HepG2 (cell line): ENCODE measurements at regions not wholly inside any gene's neighbourhood (a gene's known extent, or its start where the extent isn't known, plus 50 kb on each side); places are given as distances from the start of the nearest gene placed in this dataset.

ENCODE experiments used
- ATAC-seq: fragments of 200-7000 bp; cut with Tn5 transposase; 3 replicates; pipeline ENCODE4 v1.9.1; 2020; ENCODE audit warnings: mild to moderate bottlenecking, moderate library complexity
- BruUV-seq: library from RNA; stranded (reverse); fragments of 400-500 nt; replicated peaks from 2 replicates; lab custom pipeline; 2021; lab: Mats Ljungman, UMichigan
- CTCF ChIA-PET: fragments of 300-600 bp; formaldehyde crosslinking; extraction: SDS; loops from one replicate; lab custom pipeline; 2021; ENCODE audit warnings: low total read pairs, inconsistent platforms, low intra/inter-chr PET ratio; lab: Yijun Ruan, JAX
- POLR2A ChIA-PET: fragments of 350-600 bp; sonication (Branson Sonifier 250); formaldehyde crosslinking; loops from one replicate; lab custom pipeline; 2020; ENCODE audit warnings: antibody characterized with exemption, inconsistent platforms; lab: Yijun Ruan, JAX
- DNase-seq: peaks from one replicate; pipeline ENCODE4 v3.0.0-alpha.2; 2015; ENCODE audit warnings: low spot score
- FAIRE-seq: peaks from 3 replicates; lab custom pipeline; 2011; peaks lifted over from hg19 to GRCh38; lab: Jason Lieb, UNC
- H2AFZ ChIP-seq: one replicate; pipeline ENCODE4 v1.6.1; 2011; ENCODE audit warnings: low read length, inconsistent platforms
- H3K27ac ChIP-seq: fragments of 300-600 bp; 3 replicates; pipeline ENCODE4 v1.8.0; 2011; ENCODE audit warnings: mixed run types, mild to moderate bottlenecking, mixed read lengths, low read length, inconsistent platforms; ENCODE audit not compliant: insufficient read depth; ENCODE audit errors: extremely low read length
- H3K27me3 ChIP-seq, 2 experiments: fragments of 200-600 bp in 1 of 2; 2 replicates in 1 of 2; 3 replicates in 1 of 2; pipeline versions ENCODE4 v1.6.0 to v1.8.0; 2011; ENCODE audit warnings: low read length in 2 of 2, mild to moderate bottlenecking in 2 of 2, moderate library complexity in 2 of 2, inconsistent platforms in 1 of 2; ENCODE audit not compliant: insufficient read depth in 2 of 2, control insufficient read depth in 1 of 2
- H3K36me3 ChIP-seq, 2 experiments: fragments of 200-600 bp in 1 of 2; replicated peaks in 1 of 2; 2 replicates in 1 of 2; 3 replicates in 1 of 2; pipeline versions ENCODE4 v1.5.1 to v1.8.0; 2011; ENCODE audit warnings: low read length in 2 of 2, inconsistent platforms in 1 of 2; ENCODE audit not compliant: insufficient read depth in 2 of 2, control insufficient read depth in 1 of 2
- H3K4me1 ChIP-seq: 2 replicates; pipeline ENCODE4 v1.5.1; 2012; ENCODE audit warnings: low read length, inconsistent platforms; ENCODE audit not compliant: insufficient read depth
- H3K4me2 ChIP-seq: 2 replicates; pipeline ENCODE4 v1.6.0; 2011; ENCODE audit warnings: low read depth, low read length, inconsistent platforms
- H3K4me3 ChIP-seq, 3 experiments: fragments of 200-600 bp in 1 of 3; sonication (generic), shearing (Covaris generic) in 1 of 3; replicated peaks in 1 of 3; 2 replicates each; pipeline ENCODE4 v1.5.1; 2011 to 2016; ENCODE audit warnings: low read length in 3 of 3, inconsistent platforms in 2 of 3, low read depth in 2 of 3, mild to moderate bottlenecking in 2 of 3, control low read depth in 1 of 3, mixed read lengths in 1 of 3; ENCODE audit not compliant: insufficient read depth in 1 of 3
- H3K79me2 ChIP-seq: one replicate; pipeline ENCODE4 v1.6.1; 2011; ENCODE audit warnings: low read length, inconsistent platforms; ENCODE audit not compliant: insufficient read depth
- H3K9ac ChIP-seq: 2 replicates; pipeline ENCODE4 v1.6.0; 2011; ENCODE audit warnings: mild to moderate bottlenecking, low read depth, low read length, inconsistent platforms; ENCODE audit not compliant: insufficient read depth
- H3K9me3 ChIP-seq: 2 replicates; pipeline ENCODE4 v1.5.1; 2012; ENCODE audit warnings: mild to moderate bottlenecking, low read length
- H4K20me1 ChIP-seq: 2 replicates; pipeline ENCODE4 v1.6.0; 2011; ENCODE audit warnings: inconsistent platforms, mild to moderate bottlenecking, low read length, moderate library complexity; ENCODE audit not compliant: insufficient read depth
- CC2D1A ChIP-seq: sonication (generic); formaldehyde crosslinking; IDR thresholded peaks from 2 replicates; pipeline ENCODE4 v1.8.1; 2023; ENCODE audit warnings: mild to moderate bottlenecking, missing genetic modification reagents
- FOXC1 ChIP-seq: sonication (generic); formaldehyde crosslinking; IDR thresholded peaks from 2 replicates; pipeline ENCODE4 v1.8.0; 2022; ENCODE audit warnings: mild to moderate bottlenecking, missing genetic modification reagents, borderline replicate concordance
- HHEX ChIP-seq: IDR thresholded peaks from 2 replicates; pipeline ENCODE4 v1.6.1; 2016; ENCODE audit warnings: control low read depth
- ISX ChIP-seq: sonication (generic); formaldehyde crosslinking; conservative IDR thresholded peaks from 2 replicates; pipeline ENCODE4 v1.5.0; 2020; ENCODE audit warnings: missing genetic modification reagents
- KDM4B ChIP-seq: sonication (generic); formaldehyde crosslinking; IDR thresholded peaks from 2 replicates; pipeline ENCODE4 v1.4.0; 2020; ENCODE audit warnings: missing genetic modification reagents
- KMT2B ChIP-seq: IDR thresholded peaks from 2 replicates; pipeline ENCODE4 v1.6.1; 2016; ENCODE audit warnings: missing genetic modification reagents, missing compliant biosample characterization
- MIER3 ChIP-seq: IDR thresholded peaks from 2 replicates; pipeline ENCODE4 v1.6.1; 2016; ENCODE audit warnings: missing compliant biosample characterization, borderline replicate concordance
- MIXL1 ChIP-seq: IDR thresholded peaks from 2 replicates; pipeline ENCODE4 v1.6.1; 2016
- POLR2AphosphoS2 ChIP-seq: IDR thresholded peaks from 2 replicates; pipeline ENCODE4 v1.6.1; 2011; ENCODE audit warnings: low read depth, low read length, improper control_type of control experiment
- SRSF9 ChIP-seq: fragments of 200-400 bp; formaldehyde crosslinking; IDR thresholded peaks from 2 replicates; pipeline ENCODE4 v1.6.1; 2018; ENCODE audit warnings: borderline replicate concordance, mild to moderate bottlenecking, low read depth, low read length; ENCODE audit not compliant: insufficient read depth, poor library complexity, severe bottlenecking
- ZNF234 ChIP-seq: sonication (generic); formaldehyde crosslinking; conservative IDR thresholded peaks from 2 replicates; pipeline ENCODE4 v1.5.1; 2020; ENCODE audit warnings: mild to moderate bottlenecking, missing genetic modification reagents
- ZNF282 ChIP-seq: fragments of 450-650 bp; IDR thresholded peaks from 2 replicates; pipeline ENCODE4 v1.6.1; 2018; ENCODE audit not compliant: partially characterized antibody
- ZNF354B ChIP-seq: sonication (generic); formaldehyde crosslinking; IDR thresholded peaks from 2 replicates; pipeline ENCODE4 v1.8.0; 2022; ENCODE audit warnings: mild to moderate bottlenecking, missing genetic modification reagents
- ZNF557 ChIP-seq: sonication (generic); formaldehyde crosslinking; IDR thresholded peaks from 2 replicates; pipeline ENCODE4 v1.4.0; 2020; ENCODE audit warnings: missing genetic modification reagents
- ZNF674 ChIP-seq: sonication (generic); formaldehyde crosslinking; IDR thresholded peaks from 2 replicates; pipeline ENCODE4 v1.5.0; 2020; ENCODE audit warnings: low read depth, mild to moderate bottlenecking, missing genetic modification reagents
- ZNF746 ChIP-seq: sonication (generic); formaldehyde crosslinking; IDR thresholded peaks from 2 replicates; pipeline ENCODE4 v1.8.0; 2022; ENCODE audit warnings: mild to moderate bottlenecking, missing genetic modification reagents
- ZNF761 ChIP-seq: sonication (generic); formaldehyde crosslinking; conservative IDR thresholded peaks from 2 replicates; pipeline ENCODE4 v1.4.0; 2020; ENCODE audit warnings: mild to moderate bottlenecking, missing genetic modification reagents
- WGBS: methylation state at CpG from one replicate; pipeline ENCODE4 v1.1.6; 2017; ENCODE audit warnings: low lambda C conversion rate; 5-methylcytosine and 5-hydroxymethylcytosine counted together
- in situ Hi-C: cut with HindIII; loops from 2 replicates; pipeline ENCODE4 v1.10.0; 2017; ENCODE audit warnings: low pct_unique_long_range_greater_than_20kb; ENCODE audit not compliant: extremely low pct_ligation_motif_present
- intact Hi-C: fragments of 100-400 bp; cut with micrococcal nuclease; formaldehyde crosslinking; loops from one replicate; pipeline ENCODE4 v1.10.0; 2022; ENCODE audit not compliant: unreplicated experiment
- TF ChIP-seq, protein P1 (sequence below), 2 experiments: fragments of 450-650 bp in 1 of 2; sonication (generic) in 1 of 2; formaldehyde crosslinking; IDR thresholded peaks; 2 replicates each; pipeline versions ENCODE4 v1.5.0 to v1.8.0; 2020 to 2022; ENCODE audit warnings: mild to moderate bottlenecking in 1 of 2, missing genetic modification reagents in 1 of 2
- TF ChIP-seq, protein P2 (sequence below): sonication (generic); formaldehyde crosslinking; IDR thresholded peaks from 2 replicates; pipeline ENCODE4 v1.5.0; 2020; ENCODE audit warnings: missing genetic modification reagents
- TF ChIP-seq, protein P3 (sequence below): sonication (generic); formaldehyde crosslinking; IDR thresholded peaks from 2 replicates; pipeline ENCODE4 v1.8.1; 2023; ENCODE audit warnings: missing genetic modification reagents, mild to moderate bottlenecking, borderline replicate concordance
- TF ChIP-seq, protein P4 (sequence below): fragments of 450-650 bp; IDR thresholded peaks from 2 replicates; pipeline ENCODE4 v1.6.1; 2017

DNA sequence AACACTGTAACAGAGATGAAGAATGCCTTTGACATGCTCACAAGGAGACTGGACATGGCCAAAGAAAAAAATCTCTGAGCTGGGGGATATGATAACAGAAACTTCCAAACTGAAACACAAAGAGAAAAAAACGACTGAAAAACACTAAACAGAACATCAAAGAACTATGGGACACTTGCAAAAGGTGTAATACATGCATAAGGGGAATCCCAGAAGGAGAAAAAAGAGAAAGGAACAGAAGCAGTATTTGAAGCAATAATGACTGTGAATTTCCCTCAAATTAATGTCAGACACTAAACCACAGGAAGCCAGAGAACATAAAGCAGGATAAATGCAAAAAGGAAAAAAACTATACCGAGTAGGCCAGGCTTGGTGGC is 117.4 kb upstream of the ARID1B start (continued):
- no peak for TF ChIP-seq POLR2AphosphoS2
- no peak for TF ChIP-seq MIXL1 (CRISPR knock-in tag)
- no peak for TF ChIP-seq FOXC1 (CRISPR knock-in tag)
- TF ChIP-seq CC2D1A (CRISPR knock-in tag), result no peak

DNA sequence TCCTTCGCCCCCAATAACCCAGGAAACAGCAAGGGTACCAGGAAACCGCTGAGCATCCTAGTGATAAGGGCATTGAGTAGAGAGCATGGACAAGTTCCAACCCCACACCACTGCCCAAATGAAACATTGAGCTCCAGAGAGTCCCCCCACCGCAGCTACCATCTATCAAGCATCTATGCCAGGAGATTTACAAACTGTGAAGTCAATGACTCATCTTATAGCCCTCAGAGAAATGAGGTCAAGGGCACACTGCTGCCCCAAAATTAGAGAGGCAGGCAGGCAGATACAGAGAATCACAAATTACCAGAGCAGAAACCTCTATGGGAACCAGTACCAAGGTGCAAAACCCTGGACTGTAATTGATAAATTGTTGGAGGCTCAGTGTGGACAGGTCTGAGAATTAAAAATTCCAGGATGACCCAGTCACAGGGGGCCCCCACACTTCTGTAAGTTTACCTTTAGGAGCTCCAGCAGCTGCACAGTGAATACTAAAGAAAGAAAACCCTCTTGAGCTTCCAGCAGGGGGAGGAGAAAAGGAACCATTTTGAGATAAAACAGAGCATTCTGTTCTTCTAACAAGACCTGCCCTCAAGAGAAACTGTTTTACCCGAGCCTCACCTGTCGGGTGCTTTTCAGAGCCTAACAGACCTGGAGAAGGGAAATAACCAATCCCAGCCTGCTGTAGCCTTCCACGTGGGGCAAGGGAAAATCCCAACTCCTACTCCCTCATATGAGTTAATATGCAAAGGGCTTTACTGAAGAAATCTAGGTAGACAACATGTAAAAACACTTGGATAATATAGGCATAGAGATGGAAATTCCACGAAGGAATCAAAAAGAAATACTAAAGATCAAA is 118.0 kb upstream of the ARID1B start:
- POLR2A ChIA-PET, result no interaction called here
- Histone ChIP-seq H3K4me1 (no peaks in the 10 kb centered on the region), H2AFZ (no peak overlapping the region), H3K4me3 (no peak overlapping the region), H3K4me2 (no peak overlapping the region), H3K9ac (no peak overlapping the region), H3K27me3 (peaks cover 2 to 22% of the 10 kb centered on the region in 2 experiments; a peak in 3 of 5 replicates), H4K20me1 (no peaks in the 10 kb centered on the region), H3K9me3 (no peaks in the 10 kb centered on the region), H3K79me2 (no peaks in the 10 kb centered on the region), H3K27ac (no peak overlapping the region), H3K36me3 (no peaks in the 10 kb centered on the region)
- no peak for FAIRE-seq
- no TSS peak for BruUV-seq
- no peak for DNase-seq
- TF ChIP-seq KDM4B (CRISPR knock-in tag) (no peak), MIER3 (no peak), ISX (CRISPR knock-in tag) (no peak), ZNF746 (CRISPR knock-in tag) (no peak), SRSF9 (no peak), ZNF761 (CRISPR knock-in tag) (no peak), ZNF354B (no peak), ZNF234 (CRISPR knock-in tag) (no peak), ZNF282 (no peak), KMT2B (CRISPR knock-in tag) (no peak), ZNF557 (CRISPR knock-in tag) (no peak), ZNF674 (no peak), HHEX (CRISPR knock-in tag) (no peak)
- TF ChIP-seq, protein P1, sequence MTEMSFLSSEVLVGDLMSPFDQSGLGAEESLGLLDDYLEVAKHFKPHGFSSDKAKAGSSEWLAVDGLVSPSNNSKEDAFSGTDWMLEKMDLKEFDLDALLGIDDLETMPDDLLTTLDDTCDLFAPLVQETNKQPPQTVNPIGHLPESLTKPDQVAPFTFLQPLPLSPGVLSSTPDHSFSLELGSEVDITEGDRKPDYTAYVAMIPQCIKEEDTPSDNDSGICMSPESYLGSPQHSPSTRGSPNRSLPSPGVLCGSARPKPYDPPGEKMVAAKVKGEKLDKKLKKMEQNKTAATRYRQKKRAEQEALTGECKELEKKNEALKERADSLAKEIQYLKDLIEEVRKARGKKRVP (CRISPR knock-in tag; IDR thresholded peaks at IDR 0.05), result no peak
- TF ChIP-seq, protein P2, sequence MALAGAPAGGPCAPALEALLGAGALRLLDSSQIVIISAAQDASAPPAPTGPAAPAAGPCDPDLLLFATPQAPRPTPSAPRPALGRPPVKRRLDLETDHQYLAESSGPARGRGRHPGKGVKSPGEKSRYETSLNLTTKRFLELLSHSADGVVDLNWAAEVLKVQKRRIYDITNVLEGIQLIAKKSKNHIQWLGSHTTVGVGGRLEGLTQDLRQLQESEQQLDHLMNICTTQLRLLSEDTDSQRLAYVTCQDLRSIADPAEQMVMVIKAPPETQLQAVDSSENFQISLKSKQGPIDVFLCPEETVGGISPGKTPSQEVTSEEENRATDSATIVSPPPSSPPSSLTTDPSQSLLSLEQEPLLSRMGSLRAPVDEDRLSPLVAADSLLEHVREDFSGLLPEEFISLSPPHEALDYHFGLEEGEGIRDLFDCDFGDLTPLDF (CRISPR knock-in tag), result no peak
- TF ChIP-seq, protein P3, sequence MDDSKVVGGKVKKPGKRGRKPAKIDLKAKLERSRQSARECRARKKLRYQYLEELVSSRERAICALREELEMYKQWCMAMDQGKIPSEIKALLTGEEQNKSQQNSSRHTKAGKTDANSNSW (CRISPR knock-in tag), result no peak
- TF ChIP-seq, protein P4, sequence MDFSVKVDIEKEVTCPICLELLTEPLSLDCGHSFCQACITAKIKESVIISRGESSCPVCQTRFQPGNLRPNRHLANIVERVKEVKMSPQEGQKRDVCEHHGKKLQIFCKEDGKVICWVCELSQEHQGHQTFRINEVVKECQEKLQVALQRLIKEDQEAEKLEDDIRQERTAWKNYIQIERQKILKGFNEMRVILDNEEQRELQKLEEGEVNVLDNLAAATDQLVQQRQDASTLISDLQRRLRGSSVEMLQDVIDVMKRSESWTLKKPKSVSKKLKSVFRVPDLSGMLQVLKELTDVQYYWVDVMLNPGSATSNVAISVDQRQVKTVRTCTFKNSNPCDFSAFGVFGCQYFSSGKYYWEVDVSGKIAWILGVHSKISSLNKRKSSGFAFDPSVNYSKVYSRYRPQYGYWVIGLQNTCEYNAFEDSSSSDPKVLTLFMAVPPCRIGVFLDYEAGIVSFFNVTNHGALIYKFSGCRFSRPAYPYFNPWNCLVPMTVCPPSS, result no peak
- in situ Hi-C loops, result loop anchor here (10.0 kb wide), 1 partner anchor 94 kb away; no protein-coding TSS in a partner anchor
- no peak for ATAC-seq
- 4% methylated on average over 7 of the region's 7 CpGs for WGBS
- intact Hi-C loops, result no loop called here
- CTCF ChIA-PET, result no interaction called here
